K562 (cell line): ENCODE measurements at regions not wholly inside any gene's neighbourhood (a gene's known extent, or its start where the extent isn't known, plus 50 kb on each side); places are given as distances from the start of the nearest gene placed in this dataset.

Experiments
- CHD1 ChIP-seq: fragments of 200-600 bp; sonication (generic); IDR thresholded peaks from one replicate; pipeline ENCODE4 v1.6.1; 2012; ENCODE audit warnings: mild to moderate bottlenecking, moderate library complexity, low read length, inconsistent platforms
- EZH2 ChIP-seq: IDR thresholded peaks from 2 replicates; pipeline ENCODE4 v1.6.1; 2012; ENCODE audit warnings: low read depth, mild to moderate bottlenecking, inconsistent platforms, low read length, borderline replicate concordance
- JUN ChIP-seq, 2 experiments: sonication (generic) in 1 of 2; formaldehyde crosslinking in 1 of 2; IDR thresholded peaks; 2 replicates each; pipeline versions ENCODE4 v1.6.1 to v1.8.0; 2012 to 2022; ENCODE audit warnings: borderline replicate concordance in 2 of 2, mild to moderate bottlenecking in 2 of 2, improper control_type of control experiment in 1 of 2, low read depth in 1 of 2, low read length in 1 of 2, missing genetic modification reagents in 1 of 2
- MXI1 ChIP-seq: IDR thresholded peaks from 2 replicates; pipeline ENCODE4 v1.6.1; 2011; ENCODE audit warnings: low read depth, mild to moderate bottlenecking, improper control_type of control experiment, low read length
- ZNF644 ChIP-seq: fragments of 200-800 bp; sonication (Bioruptor generic); IDR thresholded peaks from 2 replicates; pipeline ENCODE4 v1.6.1; 2016; ENCODE audit warnings: low read depth, missing genetic modification characterization, missing compliant biosample characterization
- TF ChIP-seq, protein P1 (sequence below): sonication (generic); formaldehyde crosslinking; IDR thresholded peaks from 2 replicates; pipeline ENCODE4 v1.8.1; 2023; ENCODE audit warnings: mild to moderate bottlenecking, missing genetic modification reagents

DNA sequence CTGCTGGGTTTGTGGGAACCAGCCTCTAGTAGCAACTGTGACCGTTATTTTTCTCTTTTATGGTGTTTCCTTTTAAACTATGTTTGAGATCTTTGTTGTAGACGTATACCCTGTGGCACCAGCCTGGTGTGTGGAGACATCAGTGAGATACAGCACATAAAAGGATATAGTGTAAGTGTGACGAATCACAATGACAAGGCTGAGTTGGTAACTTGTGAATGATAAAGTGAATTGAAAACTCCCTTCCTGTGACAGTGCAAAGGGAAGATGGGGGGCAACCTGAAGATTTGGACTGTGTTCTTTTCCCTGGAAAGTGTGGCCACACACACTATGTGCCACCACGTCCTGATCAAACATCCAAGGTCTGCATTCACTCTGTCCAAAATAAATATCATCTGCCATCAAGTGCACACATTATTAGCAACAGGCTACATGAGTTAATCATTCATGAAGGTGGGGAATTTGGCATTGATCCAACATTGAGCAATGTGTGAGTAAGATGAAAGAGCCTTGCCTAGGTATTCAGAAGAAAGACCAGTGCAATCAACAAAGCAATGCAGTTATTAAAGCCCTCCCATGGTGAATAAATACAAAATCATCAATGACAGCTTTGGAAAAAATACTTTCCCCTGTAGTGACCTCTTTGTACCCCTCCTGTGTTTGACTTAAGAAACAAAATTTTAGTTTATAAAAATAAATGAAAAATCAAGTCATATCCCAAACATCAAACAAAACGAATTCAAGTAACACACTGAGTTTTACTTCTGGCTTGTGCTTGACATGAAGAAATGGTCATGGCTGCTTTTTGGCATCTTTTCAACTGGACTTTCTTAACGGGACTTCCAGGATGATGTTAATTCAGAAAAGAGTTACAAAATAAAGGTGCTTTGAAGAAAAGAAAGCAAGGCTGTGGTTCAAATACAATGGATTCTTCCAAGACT, 1280.5 kb upstream of the ZEB2 start:
- TF ChIP-seq, protein P1, sequence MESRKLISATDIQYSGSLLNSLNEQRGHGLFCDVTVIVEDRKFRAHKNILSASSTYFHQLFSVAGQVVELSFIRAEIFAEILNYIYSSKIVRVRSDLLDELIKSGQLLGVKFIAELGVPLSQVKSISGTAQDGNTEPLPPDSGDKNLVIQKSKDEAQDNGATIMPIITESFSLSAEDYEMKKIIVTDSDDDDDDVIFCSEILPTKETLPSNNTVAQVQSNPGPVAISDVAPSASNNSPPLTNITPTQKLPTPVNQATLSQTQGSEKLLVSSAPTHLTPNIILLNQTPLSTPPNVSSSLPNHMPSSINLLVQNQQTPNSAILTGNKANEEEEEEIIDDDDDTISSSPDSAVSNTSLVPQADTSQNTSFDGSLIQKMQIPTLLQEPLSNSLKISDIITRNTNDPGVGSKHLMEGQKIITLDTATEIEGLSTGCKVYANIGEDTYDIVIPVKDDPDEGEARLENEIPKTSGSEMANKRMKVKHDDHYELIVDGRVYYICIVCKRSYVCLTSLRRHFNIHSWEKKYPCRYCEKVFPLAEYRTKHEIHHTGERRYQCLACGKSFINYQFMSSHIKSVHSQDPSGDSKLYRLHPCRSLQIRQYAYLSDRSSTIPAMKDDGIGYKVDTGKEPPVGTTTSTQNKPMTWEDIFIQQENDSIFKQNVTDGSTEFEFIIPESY (CRISPR knock-in tag), result no peak
- TF ChIP-seq EZH2 (no peak), ZNF644 (no peak), MXI1 (no peak), CHD1 (no peak), JUN (IDR thresholded peaks at IDR 0.05; ENCODE audit: borderline replicate concordance, low read depth, low read length) (no peak), JUN (CRISPR knock-in tag; IDR thresholded peaks at IDR 0.05; ENCODE audit: borderline replicate concordance) (no peak)
